H9 (cell line): ENCODE measurements at regions not wholly inside any gene's neighbourhood (a gene's known extent, or its start where the extent isn't known, plus 50 kb on each side); places are given as distances from the start of the nearest gene placed in this dataset.

Experiments
- DNase-seq: peaks from one replicate; pipeline ENCODE4 v3.0.0-alpha.2; 2017
- H2AFZ ChIP-seq: one replicate; pipeline ENCODE4 v1.6.1; 2013; ENCODE audit warnings: mild to moderate bottlenecking, low read length, control low read depth, moderate library complexity
- H2AK5ac ChIP-seq: 2 replicates; pipeline ENCODE4 v1.6.1; 2013; ENCODE audit warnings: low read length, control low read depth, mixed read lengths; ENCODE audit not compliant: insufficient read length
- H2BK120ac ChIP-seq: one replicate; pipeline ENCODE4 v1.6.1; 2013; ENCODE audit warnings: low read depth, mild to moderate bottlenecking, low read length, control low read depth, inconsistent platforms; ENCODE audit not compliant: poor library complexity, severe bottlenecking
- H2BK12ac ChIP-seq: 2 replicates; pipeline ENCODE4 v1.6.1; 2013; ENCODE audit warnings: low read length, control low read depth, mixed read lengths, low read depth; ENCODE audit not compliant: insufficient read length
- H2BK15ac ChIP-seq: 2 replicates; pipeline ENCODE4 v1.6.1; 2013; ENCODE audit warnings: low read depth, low read length, control low read depth
- H2BK20ac ChIP-seq: one replicate; pipeline ENCODE4 v1.6.1; 2013; ENCODE audit warnings: low read depth, mild to moderate bottlenecking, low read length, control low read depth, inconsistent platforms; ENCODE audit not compliant: poor library complexity, severe bottlenecking
- H2BK5ac ChIP-seq: 2 replicates; pipeline ENCODE4 v1.6.1; 2013; ENCODE audit warnings: low read length, control low read depth, mixed read lengths; ENCODE audit not compliant: insufficient read length
- H3K14ac ChIP-seq: 2 replicates; pipeline ENCODE4 v1.6.1; 2013; ENCODE audit warnings: low read length, control low read depth; ENCODE audit not compliant: insufficient read depth
- H3K18ac ChIP-seq: 2 replicates; pipeline ENCODE4 v1.6.1; 2013; ENCODE audit warnings: low read depth, mild to moderate bottlenecking, mixed read lengths, low read length, control low read depth; ENCODE audit not compliant: insufficient read length
- H3K23ac ChIP-seq: 2 replicates; pipeline ENCODE4 v1.6.1; 2013; ENCODE audit warnings: low read length, control low read depth, mixed read lengths, low read depth; ENCODE audit not compliant: insufficient read length
- H3K23me2 ChIP-seq: 2 replicates; pipeline ENCODE4 v1.6.1; 2013; ENCODE audit warnings: low read depth, mild to moderate bottlenecking, mixed read lengths, low read length, control low read depth; ENCODE audit not compliant: insufficient read length, poor library complexity, severe bottlenecking
- H3K27ac ChIP-seq: 2 replicates; pipeline ENCODE4 v1.5.1; 2013; ENCODE audit warnings: low read length, control low read depth, mixed read lengths, low read depth; ENCODE audit not compliant: insufficient read length
- H3K27me3 ChIP-seq: 2 replicates; pipeline ENCODE4 v1.6.1; 2013; ENCODE audit warnings: low read length, control low read depth, inconsistent platforms; ENCODE audit not compliant: insufficient read depth
- H3K4ac ChIP-seq: 2 replicates; pipeline ENCODE4 v1.6.1; 2013; ENCODE audit warnings: low read depth, mild to moderate bottlenecking, control low read depth, inconsistent platforms, low read length, moderate library complexity
- H3K4me1 ChIP-seq: 2 replicates; pipeline ENCODE4 v1.6.1; 2013; ENCODE audit warnings: low read length, control low read depth, inconsistent platforms; ENCODE audit not compliant: insufficient read depth
- H3K4me2 ChIP-seq: 2 replicates; pipeline ENCODE4 v1.6.1; 2013; ENCODE audit warnings: low read length, control low read depth, mixed read lengths; ENCODE audit not compliant: insufficient read length, insufficient read depth
- H3K56ac ChIP-seq: 2 replicates; pipeline ENCODE4 v1.6.1; 2013; ENCODE audit warnings: low read depth, mild to moderate bottlenecking, mixed read lengths, low read length, control low read depth; ENCODE audit not compliant: insufficient read length
- H3K79me1 ChIP-seq: 2 replicates; pipeline ENCODE4 v1.6.1; 2013; ENCODE audit warnings: low read depth, mild to moderate bottlenecking, moderate library complexity, low read length, control low read depth, inconsistent platforms; ENCODE audit not compliant: insufficient read depth, poor library complexity, severe bottlenecking
- H3K79me2 ChIP-seq: 2 replicates; pipeline ENCODE4 v1.6.1; 2013; ENCODE audit warnings: low read length, control low read depth, inconsistent platforms; ENCODE audit not compliant: insufficient read depth
- H3K9ac ChIP-seq: 2 replicates; pipeline ENCODE4 v1.6.1; 2013; ENCODE audit warnings: low read length, control low read depth, mixed read lengths; ENCODE audit not compliant: insufficient read length; ENCODE audit errors: extremely low read depth
- H3K9me3 ChIP-seq: one replicate; pipeline ENCODE4 v1.6.1; 2013; ENCODE audit warnings: low read depth, low read length, inconsistent platforms; ENCODE audit not compliant: control insufficient read depth
- H3T11ph ChIP-seq: one replicate; pipeline ENCODE4 v1.6.1; 2013; ENCODE audit warnings: mild to moderate bottlenecking, low read length, control low read depth, inconsistent platforms
- H4K20me1 ChIP-seq: one replicate; pipeline ENCODE4 v1.6.1; 2013; ENCODE audit not compliant: control insufficient read depth, insufficient read length, insufficient read depth
- H4K5ac ChIP-seq: 2 replicates; pipeline ENCODE4 v1.6.1; 2013; ENCODE audit warnings: low read depth, mild to moderate bottlenecking, mixed read lengths, low read length, control low read depth; ENCODE audit not compliant: insufficient read length
- H4K8ac ChIP-seq: replicated peaks from 2 replicates; pipeline ENCODE4 v1.6.1; 2013; ENCODE audit warnings: low read length, control low read depth, mixed read lengths, low read depth; ENCODE audit not compliant: insufficient read length
- H4K91ac ChIP-seq: 2 replicates; pipeline ENCODE4 v1.6.1; 2013; ENCODE audit warnings: low read depth, mild to moderate bottlenecking, moderate library complexity, mixed read lengths, low read length, control low read depth; ENCODE audit not compliant: insufficient read length
- H3K27ac Mint-ChIP-seq, 3 experiments: 2 replicates in 2 of 3; 3 replicates in 1 of 3; pipeline ENCODE4 v1.8.0; 2020 to 2021; ENCODE audit warnings: mixed read lengths in 3 of 3, mild to moderate bottlenecking in 1 of 3, moderate library complexity in 1 of 3
- H3K27me3 Mint-ChIP-seq: 2 replicates; pipeline ENCODE4 v1.8.0; 2021; ENCODE audit warnings: low read depth, mild to moderate bottlenecking, moderate library complexity, mixed read lengths
- H3K36me3 Mint-ChIP-seq, 3 experiments: 2 replicates in 2 of 3; 3 replicates in 1 of 3; pipeline ENCODE4 v1.8.0; 2020 to 2021; ENCODE audit warnings: low read depth in 3 of 3, mixed read lengths in 3 of 3; ENCODE audit not compliant: insufficient read depth in 1 of 3
- H3K4me1 Mint-ChIP-seq, 2 experiments: 2 replicates each; pipeline ENCODE4 v1.8.0; 2020; ENCODE audit warnings: mixed read lengths in 2 of 2
- H3K4me3 Mint-ChIP-seq, 2 experiments: 2 replicates in 1 of 2; 3 replicates in 1 of 2; pipeline ENCODE4 v1.8.0; 2020 to 2021; ENCODE audit warnings: mild to moderate bottlenecking in 2 of 2, mixed read lengths in 2 of 2, moderate library complexity in 1 of 2
- H3K9me3 Mint-ChIP-seq, 2 experiments: 2 replicates in 1 of 2; 3 replicates in 1 of 2; pipeline ENCODE4 v1.8.0; 2020; ENCODE audit warnings: mild to moderate bottlenecking in 2 of 2, mixed read lengths in 2 of 2, moderate library complexity in 1 of 2
- WGBS: extraction: QIAGEN DNeasy Blood & Tissue Kit; methylation state at CpG from one replicate; pipeline ENCODE4 v1.1.7; 2013; ENCODE audit warnings: missing lambda C conversion rate, low lambda C conversion rate, mixed read lengths; ENCODE audit not compliant: insufficient read length; ENCODE audit errors: extremely low coverage; 5-methylcytosine and 5-hydroxymethylcytosine counted together
- TF ChIP-seq, protein P1 (sequence below): fragments of 200-600 bp; sonication (generic); conservative IDR thresholded peaks from 3 replicates; pipeline ENCODE4 v1.8.0; 2021; ENCODE audit warnings: antibody characterized with exemption, mild to moderate bottlenecking

GRCh38 chr17:71869293-71869692 is 251.5 kb upstream of the SOX9 start:
- no peak overlapping the region for H3K4me2 ChIP-seq
- no peaks in the 10 kb centered on the region for H3K79me1 ChIP-seq
- no peaks in the 10 kb centered on the region for H3K27me3 ChIP-seq
- H3K18ac ChIP-seq: no peak overlapping the region
- no peak overlapping the region for H3K27ac ChIP-seq
- no peak overlapping the region for H2BK20ac ChIP-seq
- Mint-ChIP-seq H3K27me3 (peaks cover 2% of the 10 kb centered on the region; the same call in 1 of the 2 replicates), H3K36me3 (no peaks in the 10 kb centered on the region; a peak in 2 of 7 replicates), H3K4me1 (no peaks in the 10 kb centered on the region), H3K4me3 (no peak overlapping the region), H3K27ac (no peak overlapping the region), H3K9me3 (peaks cover 3 to 5% of the 10 kb centered on the region in 2 experiments; a peak in 2 of 5 replicates)
- H3K4me1 ChIP-seq: no peaks in the 10 kb centered on the region
- H2AFZ ChIP-seq: no peak overlapping the region
- TF ChIP-seq, protein P1, sequence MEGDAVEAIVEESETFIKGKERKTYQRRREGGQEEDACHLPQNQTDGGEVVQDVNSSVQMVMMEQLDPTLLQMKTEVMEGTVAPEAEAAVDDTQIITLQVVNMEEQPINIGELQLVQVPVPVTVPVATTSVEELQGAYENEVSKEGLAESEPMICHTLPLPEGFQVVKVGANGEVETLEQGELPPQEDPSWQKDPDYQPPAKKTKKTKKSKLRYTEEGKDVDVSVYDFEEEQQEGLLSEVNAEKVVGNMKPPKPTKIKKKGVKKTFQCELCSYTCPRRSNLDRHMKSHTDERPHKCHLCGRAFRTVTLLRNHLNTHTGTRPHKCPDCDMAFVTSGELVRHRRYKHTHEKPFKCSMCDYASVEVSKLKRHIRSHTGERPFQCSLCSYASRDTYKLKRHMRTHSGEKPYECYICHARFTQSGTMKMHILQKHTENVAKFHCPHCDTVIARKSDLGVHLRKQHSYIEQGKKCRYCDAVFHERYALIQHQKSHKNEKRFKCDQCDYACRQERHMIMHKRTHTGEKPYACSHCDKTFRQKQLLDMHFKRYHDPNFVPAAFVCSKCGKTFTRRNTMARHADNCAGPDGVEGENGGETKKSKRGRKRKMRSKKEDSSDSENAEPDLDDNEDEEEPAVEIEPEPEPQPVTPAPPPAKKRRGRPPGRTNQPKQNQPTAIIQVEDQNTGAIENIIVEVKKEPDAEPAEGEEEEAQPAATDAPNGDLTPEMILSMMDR: no peak
- no peak overlapping the region for H2BK120ac ChIP-seq
- DNase-seq: no peak
- no peak overlapping the region for H2BK15ac ChIP-seq
- no CpG with 5 or more reads among the region's 4 CpGs for WGBS
- H4K8ac ChIP-seq: no peak overlapping the region
- no peak overlapping the region for H2BK12ac ChIP-seq
- no peak overlapping the region for H3T11ph ChIP-seq
- H3K9ac ChIP-seq: no peak overlapping the region
- H2BK5ac ChIP-seq: no peak overlapping the region
- no peak overlapping the region for H4K91ac ChIP-seq
- H3K4ac ChIP-seq: no peak overlapping the region
- no peak overlapping the region for H3K23ac ChIP-seq
- H3K23me2 ChIP-seq: no peaks in the 10 kb centered on the region
- H3K56ac ChIP-seq: no peak overlapping the region
- H4K20me1 ChIP-seq: no peaks in the 10 kb centered on the region
- no peak overlapping the region for H2AK5ac ChIP-seq
- no peaks in the 10 kb centered on the region for H3K9me3 ChIP-seq
- H3K14ac ChIP-seq: no peak overlapping the region
- no peaks in the 10 kb centered on the region for H3K79me2 ChIP-seq
- H4K5ac ChIP-seq: no peak overlapping the region
